ENCODE measurements at regions not wholly inside any gene's neighbourhood (a gene's known extent, or its start where the extent isn't known, plus 50 kb on each side); places are given as distances from the start of the nearest gene placed in this dataset.

- no peak for TF ChIP-seq EZH2phosphoT487 (IDR thresholded peaks at IDR 0.05; ENCODE audit: insufficient read depth, low read depth)
- TF ChIP-seq EZH2 (IDR thresholded peaks at IDR 0.05; ENCODE audit: insufficient read depth, poor library complexity, severe bottlenecking): no peak
Measured at GRCh38 chr9:115196919-115197318, 79.0 kb upstream of the TNC start.
